ENCODE measurements at regions not wholly inside any gene's neighbourhood (a gene's known extent, or its start where the extent isn't known, plus 50 kb on each side); places are given as distances from the start of the nearest gene placed in this dataset.

DNA sequence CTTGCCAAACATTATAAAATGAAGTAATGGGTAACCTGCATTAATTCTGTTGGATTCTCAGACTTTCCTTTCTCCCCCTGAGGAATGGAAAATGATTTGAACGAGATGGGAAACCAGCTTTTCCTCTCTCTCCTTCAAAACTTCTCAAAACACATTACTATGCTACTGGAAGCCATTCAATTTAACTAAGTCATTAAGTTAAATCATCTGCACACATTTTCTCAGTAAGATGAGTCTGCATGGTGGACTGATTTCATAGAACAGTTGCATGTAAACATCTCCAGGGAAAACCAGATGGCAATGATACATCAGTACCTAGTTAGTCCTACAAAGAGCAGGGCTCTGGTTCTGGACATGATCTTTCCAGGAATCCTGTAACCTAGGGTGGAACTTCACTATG is 59.9 kb downstream of the BMP4 start:
- H3K79me2 ChIP-seq (ENCODE audit: control insufficient read depth, insufficient read depth, low read length), result no peaks in the 10 kb centered on the region
- H4K8ac ChIP-seq (ENCODE audit: low read depth, low read length), result no peak overlapping the region
- no peak overlapping the region for H3K56ac ChIP-seq (ENCODE audit: low read length)
- no peaks in the 10 kb centered on the region for H3K36me3 ChIP-seq (ENCODE audit: control insufficient read depth, insufficient read depth, low read length)
- no peaks in the 10 kb centered on the region for H3K27me3 ChIP-seq (ENCODE audit: insufficient read depth, low read length, poor library complexity)
- no peak overlapping the region for H3K27ac ChIP-seq (ENCODE audit: low read depth, low read length)
- no peak for DNase-seq
- H3K79me1 ChIP-seq (ENCODE audit: low read length), result no peaks in the 10 kb centered on the region
- H2AK5ac ChIP-seq (ENCODE audit: low read length), result no peak overlapping the region
- no peaks in the 10 kb centered on the region for H3K4me1 ChIP-seq (ENCODE audit: control insufficient read depth, low read depth, low read length)
- no peak overlapping the region for H2BK5ac ChIP-seq (ENCODE audit: low read length)
- no peak overlapping the region for H2BK120ac ChIP-seq (ENCODE audit: low read depth, low read length)
- H3K23ac ChIP-seq (ENCODE audit: low read length), result no peak overlapping the region
- H3K4ac ChIP-seq (ENCODE audit: low read depth, low read length), result no peak overlapping the region
- no peak overlapping the region for H3K4me2 ChIP-seq (ENCODE audit: low read length)
- no peak overlapping the region for H3K18ac ChIP-seq (ENCODE audit: low read length)
- H3K4me3 ChIP-seq (ENCODE audit: low read length), result no peak overlapping the region
- H3K9ac ChIP-seq (ENCODE audit: low read length), result no peak overlapping the region
- H4K5ac ChIP-seq (ENCODE audit: low read length), result no peak overlapping the region
- no CpG with 5 or more reads among the region's 1 CpG for WGBS (ENCODE audit: extremely low coverage, insufficient coverage, low lambda C conversion rate)
- H2BK15ac ChIP-seq (replicated peaks; ENCODE audit: low read depth), result no peak overlapping the region

- no peak overlapping the region for H2BK120ac ChIP-seq (ENCODE audit: low read depth, low read length)
- no peak overlapping the region for H2AK5ac ChIP-seq (ENCODE audit: low read length)
- H2BK5ac ChIP-seq (ENCODE audit: low read length), result no peak overlapping the region
- H3K56ac ChIP-seq (ENCODE audit: low read length), result no peak overlapping the region
- no peak overlapping the region for H2BK15ac ChIP-seq (replicated peaks; ENCODE audit: low read depth)
- H3K4me1 ChIP-seq (ENCODE audit: control insufficient read depth, low read depth, low read length), result peaks cover 5% of the 10 kb centered on the region
- H3K23ac ChIP-seq (ENCODE audit: low read length), result no peak overlapping the region
- no peak overlapping the region for H4K5ac ChIP-seq (ENCODE audit: low read length)
- no peak for DNase-seq
- no peak overlapping the region for H3K4me3 ChIP-seq (ENCODE audit: low read length)
- H3K27me3 ChIP-seq (ENCODE audit: insufficient read depth, low read length, poor library complexity), result no peaks in the 10 kb centered on the region
- H3K4ac ChIP-seq (ENCODE audit: low read depth, low read length), result no peak overlapping the region
- H3K18ac ChIP-seq (ENCODE audit: low read length), result no peak overlapping the region
- no peaks in the 10 kb centered on the region for H3K79me1 ChIP-seq (ENCODE audit: low read length)
- H4K8ac ChIP-seq (ENCODE audit: low read depth, low read length), result no peak overlapping the region
- no peaks in the 10 kb centered on the region for H3K36me3 ChIP-seq (ENCODE audit: control insufficient read depth, insufficient read depth, low read length)
- H3K9ac ChIP-seq (ENCODE audit: low read length), result no peak overlapping the region
- no peaks in the 10 kb centered on the region for H3K79me2 ChIP-seq (ENCODE audit: control insufficient read depth, insufficient read depth, low read length)
- no CpG with 5 or more reads among the region's 2 CpGs for WGBS (ENCODE audit: extremely low coverage, insufficient coverage, low lambda C conversion rate)
- no peak overlapping the region for H3K4me2 ChIP-seq (ENCODE audit: low read length)
- no peak overlapping the region for H3K27ac ChIP-seq (ENCODE audit: low read depth, low read length)
Observed at GRCh38 chr14:53894456-53894855, 62.2 kb downstream of the BMP4 start.

DNA sequence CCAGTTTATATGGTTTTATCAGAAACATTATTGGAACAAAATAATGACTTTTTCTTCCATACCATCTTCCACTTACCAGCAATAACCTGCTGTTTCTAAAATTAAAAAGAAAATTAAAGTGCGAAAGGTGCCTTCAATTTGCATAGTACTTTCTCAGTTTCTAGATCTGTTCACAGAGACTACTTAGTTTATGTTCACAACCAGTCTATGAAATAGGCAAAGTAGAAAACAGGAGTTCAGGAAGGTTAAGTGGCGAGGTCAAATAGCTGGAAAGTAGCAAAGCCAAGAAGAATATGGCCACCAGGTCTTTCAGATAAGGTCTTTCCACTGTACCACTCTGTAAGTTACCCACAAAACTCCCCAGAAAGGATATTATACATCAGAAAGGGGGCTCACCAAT is 63.3 kb downstream of the BMP4 start:
- Histone ChIP-seq H3K4ac (ENCODE audit: low read depth, low read length) (no peak overlapping the region), H3K79me1 (ENCODE audit: low read length) (no peaks in the 10 kb centered on the region), H3K56ac (ENCODE audit: low read length) (no peak overlapping the region), H2AK5ac (ENCODE audit: low read length) (no peak overlapping the region), H3K4me1 (ENCODE audit: control insufficient read depth, low read depth, low read length) (peaks cover 5% of the 10 kb centered on the region), H3K4me2 (ENCODE audit: low read length) (no peak overlapping the region), H3K9ac (ENCODE audit: low read length) (no peak overlapping the region), H3K18ac (ENCODE audit: low read length) (no peak overlapping the region), H3K4me3 (ENCODE audit: low read length) (no peak overlapping the region), H2BK15ac (replicated peaks; ENCODE audit: low read depth) (no peak overlapping the region), H3K36me3 (ENCODE audit: control insufficient read depth, insufficient read depth, low read length) (no peaks in the 10 kb centered on the region), H2BK120ac (ENCODE audit: low read depth, low read length) (no peak overlapping the region), H3K23ac (ENCODE audit: low read length) (no peak overlapping the region), H4K8ac (ENCODE audit: low read depth, low read length) (no peak overlapping the region), H3K27me3 (ENCODE audit: insufficient read depth, low read length, poor library complexity) (no peaks in the 10 kb centered on the region), H3K27ac (ENCODE audit: low read depth, low read length) (no peak overlapping the region), H4K5ac (ENCODE audit: low read length) (no peak overlapping the region), H3K79me2 (ENCODE audit: control insufficient read depth, insufficient read depth, low read length) (no peaks in the 10 kb centered on the region), H2BK5ac (ENCODE audit: low read length) (no peak overlapping the region)
- no CpG with 5 or more reads among the region's 2 CpGs for WGBS (ENCODE audit: extremely low coverage, insufficient coverage, low lambda C conversion rate)
- DNase-seq, result no peak

DNA sequence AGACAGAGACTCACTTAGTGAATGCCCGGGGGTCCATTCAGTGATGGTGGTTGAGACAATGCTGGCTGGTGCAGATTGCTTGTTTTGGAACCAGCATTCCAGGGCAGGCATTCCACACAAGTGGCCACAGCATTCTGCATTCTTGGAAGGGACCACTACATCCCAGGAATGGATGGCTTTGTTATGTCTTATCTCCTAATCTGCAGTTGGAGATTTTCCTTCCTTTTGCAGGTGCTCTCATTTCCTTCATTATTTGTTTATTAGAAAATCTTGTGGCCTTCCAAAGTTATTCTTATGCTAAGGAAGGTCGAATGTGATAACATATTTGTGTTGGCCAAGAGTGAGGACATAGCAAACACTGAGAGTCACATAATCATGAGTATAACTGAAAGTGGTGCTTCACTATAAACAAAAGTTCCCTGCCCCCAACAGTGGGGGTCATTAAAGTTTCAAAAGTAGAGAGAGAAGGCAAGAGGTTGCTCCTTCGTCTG is 66.0 kb downstream of the BMP4 start:
- Histone ChIP-seq H3K27me3 (ENCODE audit: insufficient read depth, low read length, poor library complexity) (no peaks in the 10 kb centered on the region), H3K36me3 (ENCODE audit: control insufficient read depth, insufficient read depth, low read length) (no peaks in the 10 kb centered on the region), H3K79me2 (ENCODE audit: control insufficient read depth, insufficient read depth, low read length) (no peaks in the 10 kb centered on the region), H3K4me1 (ENCODE audit: control insufficient read depth, low read depth, low read length) (peaks cover 5% of the 10 kb centered on the region), H2AK5ac (ENCODE audit: low read length) (no peak overlapping the region), H4K8ac (ENCODE audit: low read depth, low read length) (no peak overlapping the region), H3K23ac (ENCODE audit: low read length) (no peak overlapping the region), H3K56ac (ENCODE audit: low read length) (peak overlapping the region; percentile 13), H3K27ac (ENCODE audit: low read depth, low read length) (no peak overlapping the region), H3K4me2 (ENCODE audit: low read length) (no peak overlapping the region), H3K4me3 (ENCODE audit: low read length) (no peak overlapping the region), H2BK5ac (ENCODE audit: low read length) (no peak overlapping the region), H3K9ac (ENCODE audit: low read length) (no peak overlapping the region), H2BK15ac (replicated peaks; ENCODE audit: low read depth) (no peak overlapping the region), H2BK120ac (ENCODE audit: low read depth, low read length) (no peak overlapping the region), H3K4ac (ENCODE audit: low read depth, low read length) (no peak overlapping the region), H3K18ac (ENCODE audit: low read length) (no peak overlapping the region), H4K5ac (ENCODE audit: low read length) (no peak overlapping the region), H3K79me1 (ENCODE audit: low read length) (no peaks in the 10 kb centered on the region)
- peak; percentile 92 for DNase-seq
- WGBS (ENCODE audit: extremely low coverage, insufficient coverage, low lambda C conversion rate), result no CpG with 5 or more reads among the region's 3 CpGs

DNA sequence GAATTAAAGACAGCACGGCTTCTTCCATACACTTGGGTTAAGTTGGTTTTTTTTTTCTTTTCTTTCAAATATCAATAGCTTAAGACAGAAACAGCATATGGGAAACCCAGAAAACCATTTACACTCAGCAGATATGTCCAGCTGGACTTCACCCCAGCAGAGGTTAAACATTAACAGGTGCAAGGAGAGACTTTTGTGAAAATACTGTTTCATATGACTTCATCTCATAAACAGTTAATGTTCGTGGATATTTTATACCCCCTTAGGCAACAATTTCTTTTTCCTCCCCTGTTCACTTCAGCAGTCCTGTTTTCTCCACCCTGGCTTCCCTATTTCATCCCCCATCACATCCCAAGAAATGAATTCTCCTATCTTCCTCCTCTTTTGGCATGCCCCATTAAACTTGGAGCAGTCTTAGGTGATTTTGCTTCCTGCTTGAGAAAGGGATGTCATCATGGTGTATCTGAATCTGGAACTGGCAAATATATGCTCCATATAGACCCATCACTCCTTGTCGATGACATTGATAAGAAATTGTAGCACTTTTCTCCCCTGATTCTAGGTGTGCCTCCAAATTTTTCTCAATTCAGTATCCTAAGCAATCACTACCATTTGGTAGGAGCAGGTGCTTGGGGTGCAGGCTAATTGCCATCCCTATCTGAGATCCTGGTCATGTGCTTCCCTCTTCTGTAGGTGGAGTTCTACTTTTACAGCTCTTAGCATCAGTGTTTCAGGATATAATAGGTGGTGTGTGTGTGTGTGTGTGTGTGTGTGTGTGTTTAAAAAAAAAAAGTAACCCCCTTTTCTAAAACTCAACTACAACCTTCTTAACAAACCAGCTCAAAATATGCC is 67.9 kb downstream of the BMP4 start:
- no peak overlapping the region for H3K56ac ChIP-seq (ENCODE audit: low read length)
- H3K4ac ChIP-seq (ENCODE audit: low read depth, low read length), result no peak overlapping the region
- H2BK120ac ChIP-seq (ENCODE audit: low read depth, low read length), result no peak overlapping the region
- H3K4me1 ChIP-seq (ENCODE audit: control insufficient read depth, low read depth, low read length), result peaks cover 5% of the 10 kb centered on the region
- no peaks in the 10 kb centered on the region for H3K79me1 ChIP-seq (ENCODE audit: low read length)
- no peak overlapping the region for H3K18ac ChIP-seq (ENCODE audit: low read length)
- no peak overlapping the region for H3K23ac ChIP-seq (ENCODE audit: low read length)
- no peaks in the 10 kb centered on the region for H3K36me3 ChIP-seq (ENCODE audit: control insufficient read depth, insufficient read depth, low read length)
- H3K27me3 ChIP-seq (ENCODE audit: insufficient read depth, low read length, poor library complexity), result no peaks in the 10 kb centered on the region
- H3K79me2 ChIP-seq (ENCODE audit: control insufficient read depth, insufficient read depth, low read length), result no peaks in the 10 kb centered on the region
- no peak overlapping the region for H2BK5ac ChIP-seq (ENCODE audit: low read length)
- H4K8ac ChIP-seq (ENCODE audit: low read depth, low read length), result no peak overlapping the region
- WGBS (ENCODE audit: extremely low coverage, insufficient coverage, low lambda C conversion rate), result no CpG with 5 or more reads among the region's 3 CpGs
- H2AK5ac ChIP-seq (ENCODE audit: low read length), result no peak overlapping the region
- no peak overlapping the region for H4K5ac ChIP-seq (ENCODE audit: low read length)
- no peak for DNase-seq
- H3K27ac ChIP-seq (ENCODE audit: low read depth, low read length), result no peak overlapping the region
- H3K4me3 ChIP-seq (ENCODE audit: low read length), result no peak overlapping the region
- H2BK15ac ChIP-seq (replicated peaks; ENCODE audit: low read depth), result no peak overlapping the region
- H3K4me2 ChIP-seq (ENCODE audit: low read length), result no peak overlapping the region
- no peak overlapping the region for H3K9ac ChIP-seq (ENCODE audit: low read length)
